GM13976 (cell line): ENCODE measurements at regions not wholly inside any gene's neighbourhood (a gene's known extent, or its start where the extent isn't known, plus 50 kb on each side); places are given as distances from the start of the nearest gene placed in this dataset.

Source experiments
- DNase-seq: peaks from one replicate; pipeline ENCODE4 v3.0.0; 2012; ENCODE audit warnings: low spot score
- in situ Hi-C: fragments of 300-500 bp; cut with MboI; formaldehyde crosslinking; loops from one replicate; pipeline ENCODE4 v1.12.0; 2022; ENCODE audit warnings: low sequenced_read_pairs, mixed read lengths, inconsistent platforms; ENCODE audit not compliant: unreplicated experiment
- TF ChIP-seq, protein P1 (sequence below): IDR thresholded peaks from 2 replicates; pipeline ENCODE4 v1.5.1; 2012; ENCODE audit warnings: borderline replicate concordance, mild to moderate bottlenecking; ENCODE audit not compliant: insufficient read depth; ENCODE audit errors: extremely low read depth, missing control alignments, control extremely low read depth

DNA sequence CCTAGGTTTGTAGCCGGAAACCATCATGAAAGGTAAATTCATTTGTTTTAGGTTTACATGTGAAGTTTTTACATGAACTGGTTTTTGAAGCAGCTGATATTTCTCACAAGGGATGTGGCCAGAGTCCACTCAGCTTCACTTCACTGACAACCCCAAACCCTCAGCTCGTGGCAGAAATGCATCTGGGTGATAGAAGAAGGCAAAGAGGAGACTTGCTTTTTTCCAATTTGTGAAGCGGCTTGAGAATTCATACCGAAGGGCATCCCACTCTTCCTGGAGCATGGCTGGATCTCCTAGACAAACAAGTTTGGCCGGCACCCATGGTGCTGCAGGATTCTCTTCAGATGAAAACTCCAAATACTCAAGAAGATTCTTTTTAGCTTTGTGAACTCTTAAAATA, 392.8 kb upstream of the CNR1 start:
- no peak for DNase-seq
- in situ Hi-C loops = no loop called here
- TF ChIP-seq, protein P1, sequence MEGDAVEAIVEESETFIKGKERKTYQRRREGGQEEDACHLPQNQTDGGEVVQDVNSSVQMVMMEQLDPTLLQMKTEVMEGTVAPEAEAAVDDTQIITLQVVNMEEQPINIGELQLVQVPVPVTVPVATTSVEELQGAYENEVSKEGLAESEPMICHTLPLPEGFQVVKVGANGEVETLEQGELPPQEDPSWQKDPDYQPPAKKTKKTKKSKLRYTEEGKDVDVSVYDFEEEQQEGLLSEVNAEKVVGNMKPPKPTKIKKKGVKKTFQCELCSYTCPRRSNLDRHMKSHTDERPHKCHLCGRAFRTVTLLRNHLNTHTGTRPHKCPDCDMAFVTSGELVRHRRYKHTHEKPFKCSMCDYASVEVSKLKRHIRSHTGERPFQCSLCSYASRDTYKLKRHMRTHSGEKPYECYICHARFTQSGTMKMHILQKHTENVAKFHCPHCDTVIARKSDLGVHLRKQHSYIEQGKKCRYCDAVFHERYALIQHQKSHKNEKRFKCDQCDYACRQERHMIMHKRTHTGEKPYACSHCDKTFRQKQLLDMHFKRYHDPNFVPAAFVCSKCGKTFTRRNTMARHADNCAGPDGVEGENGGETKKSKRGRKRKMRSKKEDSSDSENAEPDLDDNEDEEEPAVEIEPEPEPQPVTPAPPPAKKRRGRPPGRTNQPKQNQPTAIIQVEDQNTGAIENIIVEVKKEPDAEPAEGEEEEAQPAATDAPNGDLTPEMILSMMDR = no peak

DNA sequence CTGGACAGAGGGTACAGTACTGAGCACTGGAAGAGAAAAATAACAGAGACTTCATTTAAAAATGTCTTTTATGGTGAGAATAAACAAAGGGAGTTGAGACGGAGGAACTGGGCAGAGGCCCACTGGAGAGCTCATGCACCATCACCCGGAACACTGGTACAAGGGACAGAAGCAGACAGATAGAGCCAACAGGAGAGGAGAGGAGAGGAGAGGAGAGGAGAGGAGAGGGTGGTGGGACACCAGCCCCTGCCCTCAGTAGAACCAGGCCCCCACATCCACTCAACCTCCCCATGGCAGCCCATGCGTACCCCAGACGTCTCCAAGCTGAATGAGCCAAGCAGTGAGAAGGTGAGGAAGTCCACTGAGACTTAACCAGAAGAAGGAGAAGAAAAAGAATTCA, 390.5 kb upstream of the CNR1 start:
- in situ Hi-C loops = no loop called here
- TF ChIP-seq, protein P1 = no peak
- DNase-seq = no peak

DNA sequence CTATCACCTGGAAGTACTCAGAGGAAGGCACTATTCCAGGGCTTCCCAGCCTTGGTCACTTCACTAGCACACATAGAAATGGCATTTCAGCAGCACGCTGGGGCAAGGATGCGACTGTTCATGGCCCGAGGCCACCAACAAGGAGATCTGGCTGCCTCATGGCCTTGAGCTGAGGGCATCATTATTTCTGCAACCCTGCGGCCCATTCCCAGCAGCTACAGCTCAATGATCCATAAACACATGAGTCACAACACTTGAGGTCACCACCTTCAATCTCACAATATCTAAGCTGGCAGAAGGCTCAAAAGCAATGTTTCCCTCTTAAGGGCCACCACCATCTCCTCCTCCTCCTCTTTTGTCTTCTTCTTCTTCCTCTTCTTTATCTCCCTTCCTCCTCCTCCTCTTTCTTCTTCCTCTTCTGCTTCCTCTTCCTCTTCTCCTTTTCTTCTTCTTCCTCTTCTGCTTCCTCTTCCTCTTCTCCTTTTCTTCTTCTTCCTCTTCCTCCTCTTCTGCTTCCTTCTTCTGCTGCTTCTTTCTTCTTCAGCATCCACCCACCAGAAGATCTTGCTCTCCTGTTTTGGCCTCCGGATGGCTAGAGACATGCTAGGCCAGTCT, 382.9 kb upstream of the CNR1 start:
- in situ Hi-C loops = no loop called here
- TF ChIP-seq, protein P1 = no peak
- DNase-seq = no peak

- in situ Hi-C loops = no loop called here
- TF ChIP-seq, protein P1 = no peak
- no peak for DNase-seq
These were observed 381.6 kb upstream of the CNR1 start for GRCh38 chr6:88547768-88548167.

DNA sequence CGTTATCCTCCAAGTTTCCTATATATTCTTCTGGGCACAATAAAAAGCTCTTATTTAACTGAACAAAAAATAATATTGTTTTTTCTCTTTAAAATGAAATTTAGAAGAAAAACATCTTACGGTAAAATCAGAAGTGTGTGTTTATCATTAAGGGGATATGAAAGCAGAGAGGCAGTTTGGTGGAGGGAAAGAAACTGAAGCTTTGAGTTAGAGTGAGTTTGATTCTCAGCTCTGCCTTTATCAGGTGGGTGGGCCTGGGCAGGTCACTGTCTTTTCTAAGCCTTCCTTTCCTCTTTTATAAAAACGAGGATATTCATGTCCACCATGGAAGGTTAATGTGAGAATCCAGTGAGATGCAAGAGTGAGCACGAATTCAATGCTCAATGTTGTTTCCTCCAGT, 379.8 kb upstream of the CNR1 start:
- TF ChIP-seq, protein P1 = no peak
- in situ Hi-C loops = no loop called here
- no peak for DNase-seq

DNA sequence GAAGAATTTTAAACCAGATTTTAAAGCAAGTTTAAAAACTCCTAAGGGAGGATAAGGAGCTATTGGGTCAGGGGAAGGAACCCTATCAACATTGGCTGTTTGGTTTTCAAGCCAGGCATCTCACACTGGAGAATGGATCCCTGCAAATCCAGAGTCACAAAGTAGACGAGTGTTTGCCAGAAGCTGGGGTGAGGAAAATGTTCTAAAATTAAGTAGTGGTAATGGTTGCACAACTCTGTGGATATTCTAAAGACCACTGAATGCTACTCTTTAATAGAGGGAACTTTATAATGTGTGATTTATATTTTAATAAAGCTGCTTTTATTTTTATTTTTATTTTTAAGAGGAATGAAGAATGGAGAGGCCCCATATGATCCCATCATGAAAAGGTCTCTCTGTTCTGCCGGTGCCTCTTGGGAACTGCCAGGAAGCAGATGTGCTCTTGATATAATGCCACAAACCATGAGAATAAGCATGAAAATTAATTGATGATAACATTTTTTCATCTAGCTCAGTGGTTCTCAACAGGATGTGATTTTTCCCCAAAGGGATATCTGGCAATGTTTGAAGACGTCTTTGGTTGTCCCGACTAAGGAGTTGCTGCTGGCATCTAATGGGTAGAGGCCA, 379.0 kb upstream of the CNR1 start:
- in situ Hi-C loops = no loop called here

More for the DNA sequence above, 379.0 kb upstream of the CNR1 start:
- TF ChIP-seq, protein P1 = no peak
- no peak for DNase-seq
